8988T (cell line): ENCODE measurements at regions not wholly inside any gene's neighbourhood (a gene's known extent, or its start where the extent isn't known, plus 50 kb on each side); places are given as distances from the start of the nearest gene placed in this dataset.
A peak's percentile ranks its signal among the peaks of the same experiment; 100 is the strongest.
"Not testable (repeated sequence)": the region's sequence is repeated elsewhere in the genome, so short reads cannot be mapped to it uniquely, and the experiment has no call there.

Experiments
- DNase-seq: peaks from one replicate; pipeline ENCODE4 v3.0.0; 2011

GRCh38 chr1:244302876-244303609, 148.7 kb downstream of the ADSS2 start:
- peak; percentile 72 for DNase-seq

- DNase-seq = no peak
Observed at GRCh38 chr1:244303610-244303969, 148.1 kb downstream of the ADSS2 start.

DNA sequence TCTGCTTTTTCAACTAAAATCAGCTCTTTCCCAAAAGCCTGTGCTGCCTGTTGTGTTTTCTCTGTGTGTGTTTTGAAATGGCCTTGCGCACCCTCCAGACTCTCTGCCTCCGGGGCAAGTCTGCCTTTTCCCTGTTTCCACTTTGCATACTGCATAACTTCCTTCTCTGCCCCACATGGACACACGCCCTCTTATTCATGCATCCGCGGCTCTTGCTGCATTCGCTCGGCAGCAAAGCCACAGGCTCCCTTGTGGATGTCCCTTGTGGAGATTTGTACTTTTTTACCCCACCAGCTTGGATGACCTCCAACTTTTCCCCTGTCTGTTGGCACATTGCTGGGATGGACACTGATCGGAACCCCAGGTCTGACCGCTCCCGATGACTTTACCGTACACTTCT, 147.6 kb downstream of the ADSS2 start:
- no peak for DNase-seq

DNA sequence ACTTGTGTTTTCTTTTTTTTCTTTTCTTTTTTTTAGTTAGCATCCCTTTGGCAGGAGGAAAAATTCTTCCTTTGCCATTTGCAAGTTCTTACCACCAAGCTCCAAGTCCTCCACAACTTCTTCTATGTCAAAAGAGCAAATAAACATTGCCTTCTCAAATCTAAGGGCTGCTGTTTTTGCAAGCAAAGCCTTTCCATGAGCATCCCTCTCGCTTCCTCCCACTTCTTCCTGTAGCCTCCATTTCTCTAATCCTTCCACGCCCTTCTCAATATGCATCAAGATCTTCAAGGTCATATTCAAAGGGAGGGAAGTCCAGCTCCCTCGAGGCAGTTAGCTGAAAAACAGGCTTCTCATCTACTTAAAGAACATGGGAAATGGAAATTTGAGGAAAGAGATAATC, 147.1 kb downstream of the ADSS2 start:
- DNase-seq = no peak

DNA sequence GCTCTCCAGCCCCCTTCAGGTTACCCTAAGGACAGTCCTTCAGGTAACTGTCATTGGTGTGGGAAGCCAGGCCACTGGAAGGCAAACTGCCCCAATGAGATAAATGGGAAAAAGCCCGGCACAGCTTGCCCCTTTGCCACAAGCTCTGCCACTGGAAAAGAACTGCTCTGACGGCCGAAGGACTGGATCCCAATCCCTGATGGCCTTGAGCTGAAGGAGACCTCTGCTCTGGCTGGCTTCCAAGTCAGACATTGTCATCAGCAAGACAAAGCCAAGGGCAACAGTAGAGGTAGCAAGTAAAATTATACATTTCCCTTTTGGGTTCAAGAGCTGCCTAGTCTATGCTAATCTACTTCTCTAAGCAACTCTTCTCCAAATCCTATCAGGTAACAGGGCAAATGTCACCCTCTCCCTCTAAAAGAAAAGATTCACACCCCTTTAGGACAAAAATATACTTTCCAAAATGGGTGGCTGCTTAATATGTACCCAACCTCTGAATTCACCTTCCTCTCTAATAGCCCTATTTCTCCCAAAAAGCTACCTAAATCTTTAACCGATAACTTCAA, 145.8 kb downstream of the ADSS2 start:
- no peak for DNase-seq

DNA sequence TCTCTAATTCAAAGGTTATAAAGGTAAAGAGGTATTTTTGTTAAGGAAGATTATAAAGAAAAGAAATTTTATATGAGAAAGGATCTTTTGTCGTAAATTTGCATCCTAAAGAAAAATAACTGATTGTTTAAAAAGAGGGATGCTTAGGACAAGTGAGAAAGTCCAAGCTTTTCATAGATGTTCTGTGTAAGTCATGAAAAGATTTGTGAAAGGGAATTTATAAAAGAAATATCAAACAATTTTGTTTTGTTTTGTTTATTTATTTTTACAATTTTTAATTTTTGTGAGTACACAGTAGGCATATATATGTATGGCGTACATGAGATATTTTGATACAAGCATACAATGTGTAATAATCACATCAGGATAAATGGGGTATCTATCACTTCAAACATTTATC, 145.2 kb downstream of the ADSS2 start:
- no peak for DNase-seq

GRCh38 chr1:244309191-244309590, 142.5 kb downstream of the ADSS2 start:
- not testable (repeated sequence) for DNase-seq

GRCh38 chr1:244311784-244312532, 139.8 kb downstream of the ADSS2 start:
- DNase-seq = no peak

GRCh38 chr1:244313346-244313745, 138.4 kb downstream of the ADSS2 start:
- DNase-seq = no peak

DNA sequence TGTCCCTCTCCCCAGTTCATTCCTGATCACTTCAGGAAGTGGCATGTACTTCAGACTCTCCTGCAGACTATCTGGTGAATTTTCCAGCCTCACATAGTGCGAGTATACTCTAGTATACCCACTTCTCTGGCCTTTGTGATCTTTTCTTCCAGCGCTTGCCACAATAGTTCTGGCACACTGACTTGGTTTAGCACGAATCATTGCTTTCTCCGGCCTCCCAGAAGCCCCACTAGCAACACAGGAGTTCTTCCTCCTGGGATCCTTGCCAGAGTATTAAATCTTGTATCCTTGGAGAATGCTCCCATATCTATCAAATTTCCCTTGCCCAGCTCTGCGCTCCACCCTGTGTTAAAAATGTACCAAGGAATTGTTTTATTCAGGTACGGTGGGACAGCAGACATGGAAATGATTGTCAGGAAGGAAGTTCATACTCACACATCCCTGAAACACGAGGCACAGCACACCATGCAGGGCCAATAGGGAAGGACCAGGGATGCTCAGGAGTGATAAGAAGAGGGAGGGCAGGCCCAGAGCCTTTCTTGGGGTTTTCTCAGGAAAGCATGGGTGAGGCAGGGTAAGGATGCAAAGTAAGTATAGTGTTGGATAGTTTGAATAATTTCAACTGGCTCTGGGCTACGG, 136.7 kb downstream of the ADSS2 start:
- no peak for DNase-seq

DNA sequence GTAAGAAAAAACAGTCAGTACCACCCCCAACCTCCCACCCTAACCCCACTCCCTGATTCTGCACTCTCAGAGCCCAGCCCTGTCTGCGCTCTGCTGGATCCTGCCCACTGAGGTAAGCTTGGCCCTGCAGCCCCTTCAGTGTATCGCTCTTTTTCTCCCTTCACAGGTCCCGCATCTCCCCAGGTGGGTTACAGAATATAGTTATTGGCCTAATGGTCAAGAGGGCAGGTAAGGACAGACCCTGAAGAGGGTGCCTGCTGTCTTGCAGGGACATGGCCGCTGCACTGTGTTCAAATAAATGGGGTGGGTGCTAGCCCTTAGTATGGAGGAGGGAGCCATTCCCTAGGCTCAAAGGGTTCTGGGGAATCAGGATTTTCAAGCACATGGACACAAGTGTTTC, 135.7 kb downstream of the ADSS2 start:
- no peak for DNase-seq

DNA sequence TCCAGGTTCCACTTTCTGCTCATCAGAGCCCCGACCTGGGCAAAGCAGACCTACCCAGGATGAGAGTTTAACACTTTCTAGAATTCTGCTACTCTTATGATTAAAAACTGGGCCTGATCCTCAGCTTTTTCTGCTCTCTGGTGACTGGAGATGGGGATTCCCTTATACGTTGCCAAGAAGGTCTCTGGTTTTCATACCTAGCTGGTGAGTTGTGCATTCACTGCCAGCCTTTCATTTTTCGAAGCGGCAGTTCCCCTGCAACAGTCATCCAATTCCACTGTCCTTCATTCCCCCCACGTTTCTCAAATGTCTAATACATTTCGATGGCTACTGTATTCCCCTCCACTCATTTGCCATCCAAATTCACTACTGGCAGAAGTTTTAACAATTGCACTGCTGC, 135.3 kb downstream of the ADSS2 start:
- DNase-seq = no peak

- no peak for DNase-seq
Observed at GRCh38 chr1:244316986-244317655, 134.6 kb downstream of the ADSS2 start.

- DNase-seq = no peak
Observed at GRCh38 chr1:244318078-244318477, 133.6 kb downstream of the ADSS2 start.

DNA sequence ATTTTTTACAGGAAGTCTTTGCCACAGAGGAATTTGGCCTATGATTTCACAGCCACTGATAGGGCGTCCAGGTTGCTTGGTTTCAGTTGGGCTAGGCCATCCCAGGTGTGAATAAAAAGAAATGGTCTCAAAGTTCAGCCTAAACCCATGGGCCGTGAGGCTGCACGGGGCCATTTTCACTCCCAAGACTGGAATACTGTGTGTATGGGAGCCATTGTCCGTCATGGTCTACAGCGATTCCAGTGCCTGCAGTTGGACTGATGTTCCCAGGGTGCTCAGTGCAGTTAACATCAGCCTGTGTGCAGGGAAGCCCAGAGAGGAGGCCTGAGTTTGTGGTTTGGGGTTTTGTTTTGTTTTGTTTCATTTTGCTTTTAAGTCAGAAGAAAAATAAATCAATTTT, 133.2 kb downstream of the ADSS2 start:
- no peak for DNase-seq

DNA sequence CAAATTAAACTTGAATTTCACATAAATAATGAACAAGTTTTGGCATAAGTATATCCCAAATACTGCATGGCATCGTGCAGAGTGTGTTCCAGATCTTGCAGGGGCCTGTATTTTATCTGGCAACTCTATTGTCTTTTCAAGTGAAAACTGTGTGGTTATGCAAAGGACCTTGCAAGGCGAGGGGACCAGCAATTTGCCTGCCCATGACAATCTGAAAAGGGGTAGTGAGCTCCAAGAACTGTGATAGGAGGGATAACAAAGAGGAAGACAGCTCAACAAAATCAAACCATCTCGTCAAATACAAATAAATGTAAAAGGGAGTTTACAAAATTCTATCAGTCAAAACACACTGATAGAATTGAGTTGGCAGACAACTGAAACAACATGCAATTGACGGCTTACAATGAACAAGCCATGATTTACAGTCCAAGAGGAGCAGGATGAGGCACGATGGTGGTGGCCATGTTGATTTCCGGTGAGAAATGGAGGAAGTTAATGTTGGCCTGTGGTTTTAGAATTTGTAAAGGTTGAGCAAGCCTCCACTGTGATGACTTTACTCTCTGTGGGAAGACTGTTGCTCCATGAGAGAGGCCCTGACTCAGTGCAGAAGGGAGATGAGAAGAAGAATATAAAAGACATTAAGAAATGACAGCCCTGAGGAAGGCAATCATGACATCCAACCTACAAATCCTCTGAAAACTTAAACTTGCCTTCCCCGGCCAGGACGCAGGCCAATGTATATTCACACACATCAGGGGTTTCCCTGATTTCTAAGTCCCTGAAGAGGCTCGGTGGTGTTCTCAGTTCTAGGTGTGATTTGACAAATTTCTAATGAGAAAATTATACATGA, 132.2 kb downstream of the ADSS2 start:
- no peak for DNase-seq

DNA sequence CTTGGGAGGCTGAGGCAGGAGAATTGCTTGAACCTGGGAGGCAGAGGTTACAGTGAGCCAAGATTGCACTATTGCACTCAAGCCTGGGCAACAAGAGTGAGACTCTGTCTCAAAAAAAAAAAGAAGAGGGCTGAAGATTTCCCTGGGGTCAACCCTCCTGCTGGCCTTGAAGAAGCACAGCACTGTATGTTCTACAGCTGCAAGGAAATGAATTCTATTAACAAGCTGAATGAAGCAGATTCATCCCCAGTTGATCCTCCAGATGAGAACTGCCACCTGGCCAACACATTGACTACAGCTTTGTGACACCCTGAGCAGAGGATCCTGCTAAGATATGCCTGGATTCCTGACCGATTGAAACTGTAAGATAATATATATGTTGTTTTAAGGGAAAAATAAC, 129.5 kb downstream of the ADSS2 start:
- no peak for DNase-seq

GRCh38 chr1:244322791-244323521, 128.8 kb downstream of the ADSS2 start:
- DNase-seq = no peak

GRCh38 chr1:244324176-244324883, 127.4 kb downstream of the ADSS2 start:
- no peak for DNase-seq

GRCh38 chr1:244325056-244325758, 126.5 kb downstream of the ADSS2 start:
- no peak for DNase-seq
